ENCODE measurements at regions not wholly inside any gene's neighbourhood (a gene's known extent, or its start where the extent isn't known, plus 50 kb on each side); places are given as distances from the start of the nearest gene placed in this dataset.

- no peak for TF ChIP-seq YY1 (IDR thresholded peaks at IDR 0.05; ENCODE audit: insufficient read depth, insufficient read length)
- no peak for TF ChIP-seq ZNF274 (IDR thresholded peaks at IDR 0.05; ENCODE audit: low read depth, low read length)
- TF ChIP-seq SUZ12 (IDR thresholded peaks at IDR 0.05; ENCODE audit: extremely low read depth, insufficient read depth, insufficient read length): no peak
Measured at GRCh38 chr17:12575641-12576040, 90.0 kb upstream of the MYOCD start.
